ENCODE measurements at regions not wholly inside any gene's neighbourhood (a gene's known extent, or its start where the extent isn't known, plus 50 kb on each side); places are given as distances from the start of the nearest gene placed in this dataset.

DNA sequence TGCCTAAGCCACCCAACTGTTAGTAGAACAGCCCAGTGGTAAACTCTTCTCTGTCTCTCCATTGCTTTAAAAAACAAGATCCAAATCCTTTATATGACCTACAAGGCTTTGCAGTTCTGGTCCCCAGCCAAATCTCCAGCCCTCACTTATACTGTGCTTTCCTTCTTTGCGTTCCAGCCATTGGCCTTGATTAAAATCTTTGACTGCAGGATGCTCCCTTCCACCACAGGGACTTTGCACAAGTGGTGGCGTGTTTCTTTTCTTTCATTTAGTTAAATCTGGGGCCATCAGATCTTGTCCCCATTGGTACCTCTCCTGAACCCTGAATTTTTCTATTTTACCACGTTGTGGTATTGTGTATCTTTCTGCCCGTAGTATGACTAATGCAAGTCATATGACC lies 183.7 kb downstream of the VRK1 start:
- DNase-seq (ENCODE audit: low read depth in 2 of 2) = no peak

GRCh38 chr14:96986256-96987085 lies 189.3 kb downstream of the VRK1 start:
- no peak for DNase-seq (ENCODE audit: low read depth in 2 of 2)

GRCh38 chr14:96987086-96987474 lies 189.9 kb downstream of the VRK1 start:
- no peak for DNase-seq (ENCODE audit: low read depth in 2 of 2)

- no peak for DNase-seq (ENCODE audit: low read depth in 2 of 2)
Observed at GRCh38 chr14:96987771-96988170, 190.6 kb downstream of the VRK1 start.

- no peak for DNase-seq (ENCODE audit: low read depth in 2 of 2)
Observed at GRCh38 chr14:96989306-96989705, 192.1 kb downstream of the VRK1 start.

DNA sequence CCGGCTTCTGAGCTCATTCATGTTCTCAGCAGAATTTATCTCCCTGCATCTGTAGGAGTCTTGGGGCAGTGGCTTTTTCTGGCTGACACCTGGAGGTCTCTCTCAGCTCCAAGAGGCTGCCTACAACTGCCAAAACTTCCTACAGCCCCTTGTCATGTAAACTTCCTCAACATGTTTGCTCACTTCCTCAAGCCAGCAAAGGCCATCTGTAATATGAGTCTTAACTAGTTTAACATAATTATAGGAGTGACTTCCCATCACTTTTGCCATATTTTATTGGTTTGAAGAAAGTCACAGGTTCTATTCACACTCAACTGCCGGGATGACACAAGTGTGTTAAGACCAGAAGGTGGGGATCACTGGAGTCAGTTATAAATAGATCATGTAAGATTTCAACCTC lies 194.0 kb downstream of the VRK1 start:
- no peak for DNase-seq (ENCODE audit: low read depth in 2 of 2)

DNA sequence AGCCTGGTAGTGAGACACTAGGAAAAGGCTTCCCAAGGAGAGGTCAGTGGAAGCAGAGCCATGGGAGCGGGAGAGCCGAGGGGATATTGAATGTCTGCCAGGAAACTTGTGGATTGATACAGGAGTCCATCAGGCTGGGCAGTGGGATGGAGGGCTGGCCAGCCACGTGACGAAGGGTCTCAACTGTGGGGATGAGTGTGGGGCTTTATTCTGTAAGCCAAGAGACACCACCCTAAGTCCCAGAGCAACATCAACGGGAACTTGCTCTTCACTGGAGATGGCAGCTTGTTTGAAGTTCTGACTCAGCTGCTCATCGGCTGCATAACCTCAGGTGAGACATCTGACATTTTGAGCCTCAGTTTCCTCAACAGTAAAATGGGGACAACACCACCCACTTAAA lies 197.8 kb downstream of the VRK1 start:
- DNase-seq (ENCODE audit: low read depth in 2 of 2) = no peak

- DNase-seq (ENCODE audit: low read depth in 2 of 2) = no peak
Observed at GRCh38 chr14:96997269-96997668, 200.1 kb downstream of the VRK1 start.

DNA sequence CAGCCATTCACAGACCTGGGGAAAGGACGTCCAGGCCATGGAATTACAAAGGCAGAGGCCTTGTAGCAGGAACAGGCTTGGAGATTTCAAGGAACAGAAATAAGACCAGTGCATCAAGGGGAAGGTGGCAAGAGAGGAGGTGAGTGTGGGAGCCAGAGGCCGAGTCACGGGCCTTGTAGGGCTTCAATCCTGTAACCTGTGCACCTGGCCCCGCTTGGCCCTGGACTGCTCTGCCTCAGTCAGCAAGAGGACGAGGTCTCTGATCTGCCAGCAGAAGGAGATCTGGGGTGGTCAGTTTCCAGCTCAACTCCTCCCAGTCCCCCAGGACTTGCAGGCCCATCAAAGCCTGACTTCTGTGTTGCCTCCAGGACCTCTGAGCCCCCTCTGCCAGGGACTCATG lies 200.8 kb downstream of the VRK1 start:
- no peak for DNase-seq (ENCODE audit: low read depth in 2 of 2)

DNA sequence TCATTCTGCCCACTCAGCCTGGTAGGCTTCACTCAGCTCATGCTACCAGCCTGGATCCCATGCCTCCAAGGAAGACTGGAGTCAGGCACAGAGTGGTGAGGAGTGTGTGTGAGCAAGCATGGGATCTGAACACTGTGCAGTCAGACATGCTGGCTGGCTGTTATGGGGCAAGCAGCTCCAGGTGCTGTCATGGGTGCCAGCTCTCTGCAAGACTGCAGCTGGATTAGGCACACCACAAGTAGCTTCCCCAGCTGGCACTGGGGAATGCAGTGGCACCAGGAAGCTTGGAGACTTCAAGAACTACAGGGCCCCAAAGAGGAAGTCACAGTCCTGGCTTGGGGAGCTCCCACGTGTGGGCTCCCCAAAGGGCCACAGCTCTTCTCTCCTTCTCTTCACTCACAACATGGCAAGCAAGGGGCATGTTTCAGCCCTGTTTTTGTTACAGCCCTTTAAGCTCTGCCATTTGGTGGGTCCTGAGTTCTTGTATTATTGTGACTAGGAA lies 202.5 kb downstream of the VRK1 start:
- no peak for DNase-seq (ENCODE audit: low read depth in 2 of 2)

DNA sequence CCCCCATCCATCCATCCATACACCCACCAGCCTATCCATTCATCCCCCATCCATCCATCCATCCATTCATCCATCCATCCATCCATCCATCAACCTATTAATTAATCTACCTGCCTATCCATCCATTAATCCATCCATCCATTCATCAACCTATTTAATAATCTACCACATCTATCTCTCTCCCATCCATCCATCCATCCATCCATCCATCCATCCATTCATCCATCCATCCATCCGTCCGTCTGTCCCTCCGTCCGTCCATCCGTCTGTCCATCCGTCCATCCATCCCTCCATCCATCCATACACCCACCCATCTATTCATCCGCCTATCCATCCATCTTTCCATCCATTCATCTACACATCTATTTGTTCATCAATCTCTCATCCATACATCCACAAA lies 205.3 kb downstream of the VRK1 start:
- no peak for DNase-seq (ENCODE audit: low read depth in 2 of 2)

- DNase-seq (ENCODE audit: low read depth in 2 of 2) = no peak
Observed at GRCh38 chr14:97005934-97006333, 208.8 kb downstream of the VRK1 start.

GRCh38 chr14:97010491-97011160 lies 213.4 kb downstream of the VRK1 start:
- DNase-seq (ENCODE audit: low read depth in 2 of 2) = no peak

GRCh38 chr14:97013878-97014277 lies 216.7 kb downstream of the VRK1 start:
- DNase-seq (ENCODE audit: low read depth in 2 of 2) = no peak

- no peak for DNase-seq (ENCODE audit: low read depth in 2 of 2)
Observed at GRCh38 chr14:97021001-97021400, 223.8 kb downstream of the VRK1 start.

DNA sequence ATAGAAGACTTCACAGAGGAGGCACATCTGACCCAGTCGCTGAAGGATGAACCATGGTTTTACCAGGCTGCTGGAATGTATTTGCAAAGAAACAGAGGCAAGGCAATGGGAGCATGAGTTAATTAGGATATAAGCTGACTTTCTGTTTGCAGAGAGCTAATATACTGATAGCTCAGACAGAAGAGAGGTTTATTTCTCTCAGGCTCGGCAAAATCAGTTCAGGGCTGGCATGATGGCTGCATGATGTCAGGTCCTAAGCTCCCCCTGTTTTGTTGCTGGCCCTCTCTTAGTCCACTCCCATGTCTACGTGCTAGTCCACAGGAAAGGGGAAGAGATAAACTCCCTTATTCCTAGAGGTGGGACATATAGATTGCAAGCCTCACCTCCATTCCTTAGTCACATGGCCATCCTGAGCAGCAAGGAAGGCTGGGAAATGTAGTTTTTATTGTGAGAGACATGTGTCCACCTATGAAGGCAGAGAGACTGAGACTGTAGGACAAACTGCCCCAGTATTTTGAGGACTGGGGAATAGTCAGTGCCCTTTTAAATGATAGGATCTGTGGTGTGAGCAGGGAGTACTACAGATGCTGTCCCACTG lies 224.5 kb downstream of the VRK1 start:
- no peak for DNase-seq (ENCODE audit: low read depth in 2 of 2)

GRCh38 chr14:97022741-97023140 lies 225.6 kb downstream of the VRK1 start:
- DNase-seq (ENCODE audit: low read depth in 2 of 2) = no peak

DNA sequence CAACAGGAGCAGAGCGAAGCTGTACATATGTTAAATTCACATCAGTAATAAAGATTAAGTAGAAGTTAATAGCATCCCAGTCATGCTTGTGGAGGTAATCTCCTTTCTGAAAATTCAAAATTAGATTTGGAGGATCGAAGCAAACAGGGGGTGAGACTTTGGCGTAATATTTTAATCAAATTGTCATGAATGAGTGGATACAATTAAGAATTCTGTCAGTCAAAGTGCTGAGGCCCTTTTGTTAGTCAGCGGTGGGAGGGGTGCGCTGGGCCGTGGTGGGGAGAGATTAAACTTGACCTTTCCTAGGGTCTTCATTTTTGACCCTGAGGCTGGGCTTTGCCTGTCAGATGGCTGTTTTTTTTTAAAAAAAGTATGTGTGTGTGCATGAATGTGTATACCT lies 226.7 kb downstream of the VRK1 start:
- no peak for DNase-seq (ENCODE audit: low read depth in 2 of 2)

DNA sequence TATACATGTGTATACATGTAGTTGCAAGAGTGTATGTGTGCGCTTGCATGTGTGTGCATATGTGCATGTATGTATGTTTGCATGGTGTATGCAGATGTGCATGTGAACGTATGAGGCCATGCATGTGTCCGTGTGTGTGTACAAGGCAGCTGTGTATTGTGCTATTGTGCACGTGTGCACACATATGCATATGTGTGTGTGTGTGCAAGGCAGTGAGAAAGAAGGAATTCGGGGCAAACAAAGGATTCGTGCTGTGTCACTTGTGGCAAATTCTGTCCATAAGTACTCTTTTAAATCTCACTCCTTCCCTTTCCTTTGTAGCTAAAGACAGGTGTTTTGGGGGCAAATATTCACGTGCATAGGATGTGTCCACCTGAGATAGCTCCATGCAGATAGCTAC lies 227.1 kb downstream of the VRK1 start:
- DNase-seq (ENCODE audit: low read depth in 2 of 2) = no peak

DNA sequence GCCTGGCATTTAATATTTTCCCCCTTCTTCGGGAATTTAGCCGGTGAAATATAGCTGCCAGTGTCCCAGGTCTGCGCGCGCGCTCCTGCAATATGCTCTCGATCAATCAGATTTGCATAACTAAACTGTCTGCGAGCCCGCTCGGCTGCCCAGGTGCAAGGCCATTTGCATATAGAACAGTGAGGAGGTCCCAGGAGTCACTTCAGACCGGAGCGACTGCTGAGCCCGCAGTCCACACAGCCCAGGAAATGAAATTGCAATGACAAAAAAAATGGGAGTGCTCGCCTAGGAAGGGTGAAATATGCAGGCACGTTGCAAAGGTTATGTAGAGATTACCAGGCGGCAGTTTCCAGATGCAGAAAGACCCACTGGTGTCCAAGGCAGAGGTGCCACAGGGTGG lies 228.5 kb downstream of the VRK1 start:
- DNase-seq (ENCODE audit: low read depth in 2 of 2) = no peak

- no peak for DNase-seq (ENCODE audit: low read depth in 2 of 2)
Observed at GRCh38 chr14:97027256-97027999, 230.2 kb downstream of the VRK1 start.

DNA sequence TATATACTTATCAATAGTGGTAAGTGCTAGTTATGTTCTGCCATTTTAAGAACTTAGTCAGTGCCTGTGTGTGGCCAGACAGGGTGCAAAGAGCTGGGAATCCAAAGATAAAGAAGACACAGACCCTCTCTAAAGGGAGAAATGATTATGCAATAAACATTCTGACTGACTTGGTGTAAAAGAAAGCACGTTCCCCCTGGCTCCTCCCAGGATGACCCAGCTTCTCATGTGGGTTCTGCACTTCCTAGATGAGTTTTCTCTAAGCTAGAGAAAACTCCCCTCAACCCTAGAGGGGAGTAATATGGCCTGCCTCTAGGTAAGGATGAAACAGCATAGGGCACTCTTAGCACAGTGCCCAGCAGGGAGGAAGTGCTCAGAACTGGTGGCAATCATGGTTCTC lies 231.2 kb downstream of the VRK1 start:
- DNase-seq (ENCODE audit: low read depth in 2 of 2) = no peak
